Stimulated activated CD4-positive, alpha-beta T cell treated with anti-CD3 and anti-CD28 coated beads, TNF-alpha, amount 100 ng/mL, for 1 hour (primary cell): ENCODE measurements at regions not wholly inside any gene's neighbourhood (a gene's known extent, or its start where the extent isn't known, plus 50 kb on each side); places are given as distances from the start of the nearest gene placed in this dataset.
"Not testable (repeated sequence)": the region's sequence is repeated elsewhere in the genome, so short reads cannot be mapped to it uniquely, and the experiment has no call there.

Experiments
- DNase-seq, 3 donors: peaks; one replicate each; pipeline ENCODE4 v3.0.0-alpha.2; 2020; ENCODE audit warnings: low read depth in 3 of 3, low spot score in 1 of 3

DNA sequence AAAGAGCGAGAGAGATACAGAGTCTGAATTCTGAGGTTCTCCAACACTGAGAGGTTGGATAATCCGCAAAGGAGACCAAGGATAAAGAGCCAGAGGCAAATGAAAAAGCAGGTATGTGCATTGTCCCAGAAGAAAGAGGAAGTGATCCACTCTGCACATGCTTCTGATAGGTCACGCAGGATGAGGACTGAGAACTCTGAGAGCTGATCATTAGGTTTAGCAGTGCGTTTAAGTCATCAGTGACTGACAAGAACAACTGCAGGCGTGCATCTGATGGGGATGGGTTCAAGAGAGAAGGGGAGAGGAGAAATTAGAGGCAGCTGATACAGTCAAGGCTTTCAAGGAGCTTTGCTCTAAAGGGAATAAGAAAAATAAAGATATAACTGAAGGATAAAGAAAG is 301.2 kb upstream of the SGK1 start:
- DNase-seq: no peak

DNA sequence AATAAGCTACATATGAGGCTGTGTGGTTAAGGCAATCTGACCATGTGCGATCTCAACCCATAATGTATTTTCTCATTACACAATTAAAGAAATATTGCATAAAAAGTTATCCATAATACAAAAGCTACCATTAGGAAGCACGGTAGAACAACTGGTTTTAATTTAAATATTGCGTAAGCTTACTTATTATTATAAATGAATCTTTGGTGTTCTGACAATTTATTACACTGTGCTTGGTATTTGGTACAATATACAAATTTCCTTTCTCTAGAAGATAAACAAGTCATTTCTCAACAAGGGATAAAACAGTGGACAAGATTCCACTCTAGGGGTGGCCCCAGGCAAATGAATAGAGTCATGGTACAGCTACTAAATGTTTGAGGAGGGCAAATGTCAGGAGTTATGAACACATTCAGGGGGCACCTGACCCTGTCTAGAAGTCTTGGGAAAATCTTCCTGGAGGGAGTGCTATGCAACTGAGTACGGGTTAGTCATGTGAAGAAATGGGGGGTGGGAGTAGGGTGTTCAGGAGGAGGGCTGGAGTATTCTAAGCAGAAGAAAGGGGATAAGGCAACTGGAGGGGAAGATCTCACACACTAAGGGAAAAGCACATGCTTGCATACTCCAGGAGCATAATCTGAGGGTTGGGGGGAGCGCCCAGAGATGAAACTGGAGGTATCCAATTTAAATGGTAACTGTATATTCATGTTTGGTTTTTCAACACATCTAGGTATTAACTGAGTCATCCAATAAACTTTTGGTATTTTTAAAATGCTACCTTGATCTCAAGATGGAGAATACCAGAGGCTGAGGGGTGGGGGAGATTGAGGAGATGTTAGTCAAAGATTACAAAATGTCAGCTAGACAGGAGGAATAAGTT is 296.9 kb upstream of the SGK1 start:
- DNase-seq: no peak

DNA sequence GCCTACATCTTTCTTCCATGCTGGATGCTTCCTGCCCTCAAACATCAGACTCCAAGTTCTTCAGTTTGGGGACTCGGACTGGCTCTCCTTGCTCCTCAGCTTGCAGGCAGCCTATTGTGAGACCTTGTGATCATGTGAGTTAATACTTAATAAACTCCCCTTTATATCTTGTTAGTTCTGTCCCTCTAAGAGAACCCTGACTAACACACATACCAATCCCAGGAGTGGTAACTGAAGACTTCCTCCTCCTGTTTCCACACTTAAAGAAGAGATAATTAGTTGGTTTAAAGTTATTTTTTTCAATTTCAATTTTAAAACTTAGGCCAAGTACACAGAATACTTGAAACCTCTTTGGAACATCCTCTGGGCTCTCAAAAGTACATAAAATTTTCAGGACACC is 294.2 kb upstream of the SGK1 start:
- DNase-seq: not testable (repeated sequence)

DNA sequence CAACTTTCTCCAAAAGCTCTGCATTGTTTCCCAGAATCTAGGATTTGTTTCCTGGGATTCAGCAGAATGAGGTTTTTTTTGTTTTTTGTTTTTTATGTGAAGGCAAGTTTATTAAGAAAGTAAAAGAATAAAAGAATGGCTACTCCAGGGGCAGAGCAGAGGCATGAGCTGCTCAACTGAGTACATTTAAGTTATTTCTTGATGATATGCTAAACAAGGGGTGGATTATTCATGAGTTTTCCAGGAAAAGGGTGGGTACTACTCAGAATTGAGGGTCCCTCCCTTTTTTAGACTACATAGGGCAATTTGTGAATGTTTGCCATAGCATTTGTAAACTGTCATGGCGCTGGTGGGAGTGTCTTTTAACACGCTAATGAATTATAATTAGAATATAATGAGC is 292.5 kb upstream of the SGK1 start:
- DNase-seq: no peak

DNA sequence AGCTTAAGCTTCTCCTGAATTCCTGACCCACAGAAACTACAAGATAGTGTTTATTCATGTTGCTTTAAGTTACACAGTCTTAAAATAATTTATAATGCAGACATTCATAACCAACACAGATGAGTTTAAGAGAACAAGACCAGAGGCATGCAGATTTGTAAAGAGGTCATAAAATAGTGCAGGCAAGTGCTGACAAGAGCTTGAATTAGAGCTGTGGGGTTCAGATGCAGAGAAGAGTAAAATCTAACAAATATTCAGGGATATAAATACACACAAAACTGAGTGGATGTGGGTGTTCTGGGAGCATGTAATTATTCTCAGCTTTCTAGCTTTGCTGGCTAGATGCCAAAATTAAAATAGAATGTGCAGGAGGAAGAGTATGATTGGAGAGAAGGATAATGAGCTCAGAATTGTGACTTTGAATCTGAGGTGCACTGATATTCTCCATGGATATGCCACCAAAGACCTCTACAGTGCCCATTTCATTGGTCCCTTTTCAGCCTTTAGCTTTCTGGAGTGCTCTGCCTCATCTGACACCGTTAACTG is 291.9 kb upstream of the SGK1 start:
- no peak for DNase-seq

DNA sequence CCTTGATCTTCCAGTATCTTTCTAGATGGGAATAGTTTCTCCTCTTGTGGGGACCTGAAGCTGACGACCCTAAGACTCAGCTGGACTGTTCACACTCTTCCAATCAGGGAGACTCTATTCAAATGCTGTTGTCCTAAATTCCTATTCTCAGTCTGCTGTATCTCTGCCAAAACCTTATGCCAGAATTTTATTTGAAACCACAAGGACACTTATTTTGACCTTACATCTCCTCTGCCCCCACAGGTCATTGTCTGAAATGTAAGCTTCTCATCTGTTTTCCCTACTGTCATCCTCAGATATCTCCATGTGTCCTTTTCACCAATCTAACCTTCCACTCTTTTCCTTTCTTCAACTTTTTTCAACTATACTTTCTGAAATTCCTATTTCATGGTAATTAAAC is 289.5 kb upstream of the SGK1 start:
- no peak for DNase-seq

DNA sequence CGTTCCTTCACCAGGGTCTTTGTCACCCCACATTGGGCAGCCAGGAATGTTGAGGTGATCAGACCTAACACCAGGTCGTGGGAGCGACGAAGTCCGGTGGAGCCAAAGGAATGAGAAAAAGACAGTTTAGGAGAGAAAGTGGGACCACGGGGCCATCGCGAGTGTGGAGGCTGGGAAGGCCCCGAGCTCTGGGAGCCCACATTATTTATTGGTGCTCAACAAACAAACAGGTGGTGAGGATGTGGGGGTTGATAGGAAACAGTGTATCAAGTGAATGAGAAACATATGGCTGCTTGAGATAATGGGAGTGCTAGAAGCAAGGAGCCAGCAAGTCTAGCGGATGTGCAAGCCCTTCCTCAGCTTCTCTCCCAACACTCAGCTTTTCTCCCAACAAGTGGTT is 287.1 kb upstream of the SGK1 start:
- no peak for DNase-seq

DNA sequence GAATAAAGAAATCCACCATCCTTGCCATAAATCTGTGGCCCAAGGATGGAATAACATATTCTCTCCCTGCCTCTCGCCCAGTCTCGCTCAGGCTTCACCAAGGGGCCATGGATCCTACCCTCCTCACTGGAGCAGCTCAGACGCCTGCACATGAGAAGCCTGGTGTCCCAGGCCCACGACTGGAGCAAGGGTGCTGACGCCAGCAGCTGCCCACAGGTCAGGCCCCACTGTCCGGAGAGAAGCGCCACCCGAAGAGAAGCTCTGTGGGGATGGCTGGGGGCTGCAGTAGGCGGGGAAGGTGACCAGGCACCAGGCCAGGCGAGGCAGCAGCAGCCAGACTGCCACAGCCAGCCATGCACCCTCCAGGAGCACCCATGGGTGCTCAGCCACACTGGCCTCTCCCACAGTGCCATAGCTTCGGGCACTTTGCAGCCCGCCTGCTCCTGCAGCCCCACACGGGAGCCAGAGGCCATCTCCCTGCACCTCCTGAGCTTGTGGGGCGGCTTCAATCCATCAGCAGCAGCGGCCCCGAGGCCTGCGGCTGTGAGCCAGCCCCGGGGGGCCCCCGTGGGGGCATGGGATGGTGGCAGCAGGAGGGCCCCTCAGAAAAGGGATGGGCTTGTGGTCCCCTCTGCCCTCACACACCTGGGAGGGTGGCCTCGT is 286.2 kb upstream of the SGK1 start:
- no peak for DNase-seq

DNA sequence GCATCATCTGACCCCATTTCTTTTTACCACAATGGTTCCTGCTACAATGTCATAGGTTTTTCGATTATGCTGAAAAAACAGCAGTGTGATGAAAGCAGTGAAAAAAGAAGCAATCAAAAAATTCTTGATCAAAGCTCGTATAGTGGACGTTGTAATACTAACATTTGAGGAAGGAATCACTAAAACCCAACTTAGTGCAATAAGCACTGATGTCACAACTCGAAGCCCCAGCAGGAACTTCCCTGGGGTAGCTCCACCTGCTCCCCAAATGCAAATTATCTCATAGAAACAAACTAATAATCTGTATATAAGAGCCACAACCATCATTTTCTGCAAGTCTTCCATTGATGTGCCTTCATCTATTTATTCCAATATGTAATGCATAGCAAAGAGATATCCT is 285.6 kb upstream of the SGK1 start:
- DNase-seq: no peak

DNA sequence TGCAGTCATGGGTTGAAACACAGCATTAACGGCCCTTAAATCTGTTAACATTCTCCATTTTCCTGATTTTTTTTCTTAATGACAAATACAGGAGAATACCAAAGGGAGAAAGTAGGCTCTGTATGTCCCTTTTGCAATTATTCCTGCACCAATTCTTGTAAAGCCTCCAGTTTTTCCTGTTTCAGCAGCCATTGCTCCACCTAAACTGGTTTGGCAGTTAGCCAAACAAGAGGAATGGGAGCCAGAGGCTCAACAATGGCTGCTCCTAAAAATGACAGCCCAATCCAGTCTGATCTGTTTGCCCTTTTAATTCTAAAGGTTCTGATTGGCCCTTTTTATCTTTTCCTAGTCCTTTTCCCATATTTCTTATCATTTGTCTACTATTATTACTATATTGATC is 284.2 kb upstream of the SGK1 start:
- no peak for DNase-seq

DNA sequence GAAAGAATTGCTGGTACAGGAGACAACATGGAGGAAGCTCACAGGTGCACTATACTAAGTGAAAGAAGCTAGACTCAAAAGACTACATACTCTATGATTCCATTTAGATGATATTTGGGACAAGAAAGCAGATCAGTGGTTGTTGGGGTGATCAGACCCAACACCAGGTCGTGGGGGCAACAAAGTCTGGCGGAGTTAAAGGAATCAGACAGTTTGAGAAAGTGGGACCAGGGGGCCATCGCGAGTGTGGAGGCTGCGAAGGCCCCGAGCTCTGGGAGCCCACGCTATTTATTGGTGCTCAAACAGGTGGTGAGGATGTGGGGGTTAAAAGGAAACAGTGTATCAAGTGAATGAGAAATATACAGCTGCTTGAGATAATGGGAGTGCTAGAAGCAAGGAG is 282.8 kb upstream of the SGK1 start:
- no peak for DNase-seq

DNA sequence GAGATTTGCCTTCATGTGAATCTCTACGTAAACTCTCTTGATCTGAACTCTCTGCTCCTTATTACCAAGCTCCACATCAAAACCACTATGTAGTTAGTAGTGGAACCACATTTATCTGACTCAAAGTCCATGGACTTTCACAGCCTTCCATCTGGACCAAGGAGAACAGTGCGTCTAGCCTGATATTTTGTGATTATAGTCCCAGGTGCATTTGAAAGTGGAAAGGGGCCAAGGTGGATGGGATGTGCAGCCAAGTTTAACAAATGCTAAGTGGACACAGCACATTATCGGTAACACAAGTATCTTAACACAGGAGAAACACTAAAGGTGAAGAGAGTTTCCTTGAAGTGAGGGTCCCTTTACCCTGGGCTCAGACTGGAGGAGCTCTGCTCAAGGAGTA is 281.2 kb upstream of the SGK1 start:
- no peak for DNase-seq

DNA sequence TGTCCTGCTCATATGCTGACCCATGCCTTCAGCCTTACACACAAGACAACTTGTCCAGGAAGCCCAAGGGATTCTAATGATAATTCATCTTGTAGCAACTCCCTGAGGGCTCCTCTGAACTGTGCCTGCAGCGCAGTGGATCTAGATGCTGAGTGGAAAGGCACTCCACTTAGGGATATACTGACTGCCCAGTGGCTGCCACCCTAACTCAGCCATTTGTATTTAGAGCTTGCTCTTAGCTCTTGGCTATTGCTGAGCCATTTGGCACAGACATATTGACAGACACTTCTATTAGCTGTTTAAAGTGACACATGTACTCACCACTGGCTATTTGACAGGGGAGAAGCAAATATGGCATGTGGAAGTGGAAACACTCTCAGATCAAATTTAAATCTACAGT is 278.3 kb upstream of the SGK1 start:
- DNase-seq: no peak

DNA sequence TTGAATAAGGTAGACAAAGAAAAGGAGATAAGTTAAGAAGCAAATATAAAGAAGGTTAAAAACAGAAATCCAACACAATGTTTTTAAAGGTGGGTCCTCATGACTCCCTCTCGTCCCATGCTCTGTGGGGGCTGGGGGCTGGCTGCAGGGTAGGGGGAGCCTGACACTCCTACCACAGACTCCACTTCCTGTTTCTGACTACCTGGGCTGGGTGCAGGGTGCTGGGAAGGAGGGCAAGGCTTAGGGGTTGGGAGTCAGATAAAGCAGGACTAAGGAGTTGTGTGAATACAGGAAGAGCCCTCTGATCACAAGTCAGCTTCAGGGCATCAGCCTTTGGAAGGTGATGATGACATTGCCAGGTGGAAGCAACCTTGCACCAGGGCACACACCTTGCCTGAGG is 277.0 kb upstream of the SGK1 start:
- no peak for DNase-seq

DNA sequence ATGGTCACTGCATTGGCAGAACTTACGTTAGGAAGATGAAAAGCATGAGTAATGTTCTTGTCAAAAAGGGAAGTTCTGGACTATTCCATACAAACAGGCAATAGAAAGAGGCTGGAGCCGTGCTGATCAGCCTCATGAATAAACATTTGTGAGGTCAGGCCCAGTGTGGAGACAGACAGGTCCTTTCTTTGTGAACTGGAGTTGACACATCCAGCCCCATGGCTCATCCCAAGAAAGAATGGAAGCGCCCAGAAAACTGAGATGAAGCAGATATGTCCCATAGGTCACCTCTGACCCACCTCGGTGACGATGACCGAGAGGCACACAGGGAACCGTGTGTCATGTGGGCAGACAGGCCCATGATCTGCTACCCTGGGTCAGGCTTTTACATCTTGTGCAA is 276.0 kb upstream of the SGK1 start:
- no peak for DNase-seq

DNA sequence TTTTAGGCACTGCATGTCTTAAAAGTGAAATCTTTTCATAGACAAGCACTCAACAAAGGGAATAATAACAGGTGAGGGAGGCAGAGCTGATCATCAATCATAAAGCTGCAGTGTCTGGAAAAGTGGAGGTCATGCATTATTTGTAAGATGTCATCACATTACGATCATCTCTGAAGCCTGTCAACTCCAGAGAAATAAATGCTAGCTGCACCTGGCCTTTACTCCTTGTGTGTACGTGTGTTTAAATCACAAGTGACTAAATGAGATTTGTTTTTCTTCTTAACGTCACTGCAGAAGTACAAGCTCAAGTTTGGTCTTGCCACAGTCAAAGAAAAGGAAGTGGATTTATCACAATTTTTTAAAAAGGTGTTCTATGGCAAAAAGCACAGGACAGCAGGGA is 275.5 kb upstream of the SGK1 start:
- no peak for DNase-seq

DNA sequence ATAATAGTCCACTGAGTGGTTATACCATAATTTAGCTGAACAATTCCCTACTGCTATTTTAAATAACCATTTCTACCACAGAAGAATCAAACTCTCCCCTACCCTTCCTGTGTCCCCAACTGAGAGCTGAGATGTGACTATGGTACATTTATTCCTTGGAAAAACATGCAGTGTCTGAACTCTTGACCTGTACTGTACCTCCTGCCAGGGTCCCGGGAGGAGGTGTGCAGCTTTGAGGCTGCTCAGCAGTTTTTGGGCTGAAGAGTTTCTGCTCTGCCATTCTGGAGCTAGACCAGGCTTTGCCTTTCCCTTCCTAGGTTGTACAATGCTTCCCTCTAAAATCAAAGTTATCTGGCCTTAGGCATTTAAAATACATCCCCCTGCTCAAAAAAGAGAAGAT is 275.1 kb upstream of the SGK1 start:
- DNase-seq: no peak

DNA sequence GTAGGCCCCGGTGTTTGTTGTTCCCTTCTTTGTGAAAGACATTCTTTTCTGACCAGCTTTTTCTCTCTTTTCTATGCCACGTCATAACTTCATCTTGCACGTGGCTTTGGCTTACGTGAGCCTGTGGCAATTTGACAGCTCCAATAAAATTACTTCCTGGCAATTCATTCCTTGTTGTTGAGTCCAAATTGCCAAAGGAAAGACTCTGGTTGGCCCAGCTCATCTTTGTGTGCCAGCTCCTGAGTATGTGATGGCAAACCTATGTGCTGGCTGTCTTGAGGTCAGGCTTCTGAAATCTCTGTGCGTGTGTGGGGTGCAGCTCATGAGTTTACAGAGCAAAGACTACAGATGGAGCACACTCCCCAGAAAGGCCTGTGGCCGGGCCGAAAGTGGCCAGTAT is 272.5 kb upstream of the SGK1 start:
- no peak for DNase-seq

DNA sequence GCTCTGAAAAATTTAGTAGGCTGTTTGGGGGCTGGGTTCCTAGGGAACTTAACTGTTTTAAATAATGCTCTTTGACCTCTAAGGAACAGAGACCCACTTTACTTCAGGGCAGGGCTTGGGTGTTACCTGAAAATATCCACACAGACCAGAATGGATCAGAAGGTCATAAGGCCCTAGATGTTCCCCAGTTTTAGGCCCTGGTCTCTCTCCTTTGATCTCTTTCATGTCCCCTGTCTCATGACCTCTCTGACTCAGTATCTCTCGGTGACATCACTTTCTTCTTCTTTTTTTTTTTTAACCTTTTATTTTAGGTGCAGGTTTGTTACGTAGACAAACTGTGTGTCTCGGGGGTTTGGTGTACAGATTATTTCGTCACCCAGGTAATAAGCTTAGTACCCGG is 272.1 kb upstream of the SGK1 start:
- DNase-seq: no peak

DNA sequence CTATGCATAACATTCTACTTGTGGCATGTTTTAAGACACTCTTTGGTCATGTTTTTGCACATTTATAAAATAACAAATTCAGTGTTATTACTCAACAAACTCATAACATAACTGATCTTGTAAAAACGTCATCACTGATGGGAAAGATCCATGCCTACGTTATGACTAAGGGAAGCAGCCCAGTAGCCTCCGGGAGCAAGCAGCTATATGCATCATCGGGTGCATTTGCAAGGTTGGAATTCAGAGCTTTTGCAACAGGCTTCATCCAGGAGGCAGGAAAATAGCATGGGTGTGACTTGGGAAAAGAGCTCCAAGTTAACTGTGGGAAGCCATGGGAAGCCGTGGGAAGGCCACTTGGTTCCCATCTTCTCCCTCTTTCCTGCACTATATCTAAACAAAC is 271.6 kb upstream of the SGK1 start:
- DNase-seq: no peak

DNA sequence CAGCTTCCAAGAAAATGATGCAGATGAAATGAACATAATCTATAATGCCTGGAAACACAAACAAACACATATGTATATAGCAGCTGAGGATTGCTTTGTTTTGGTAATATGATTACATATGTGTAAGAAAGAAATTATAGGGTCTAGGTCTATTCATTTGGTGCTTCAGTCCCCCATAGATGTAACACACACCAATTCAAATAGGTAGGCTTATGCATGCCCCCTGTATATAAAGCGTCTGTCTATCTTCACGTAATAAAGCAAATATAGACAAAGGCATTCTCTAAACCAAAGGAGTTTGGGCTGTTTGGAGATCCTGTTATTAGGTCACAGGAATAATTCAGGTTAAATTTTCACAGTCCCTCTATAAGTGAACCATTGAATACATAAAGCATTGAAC is 270.4 kb upstream of the SGK1 start:
- no peak for DNase-seq

DNA sequence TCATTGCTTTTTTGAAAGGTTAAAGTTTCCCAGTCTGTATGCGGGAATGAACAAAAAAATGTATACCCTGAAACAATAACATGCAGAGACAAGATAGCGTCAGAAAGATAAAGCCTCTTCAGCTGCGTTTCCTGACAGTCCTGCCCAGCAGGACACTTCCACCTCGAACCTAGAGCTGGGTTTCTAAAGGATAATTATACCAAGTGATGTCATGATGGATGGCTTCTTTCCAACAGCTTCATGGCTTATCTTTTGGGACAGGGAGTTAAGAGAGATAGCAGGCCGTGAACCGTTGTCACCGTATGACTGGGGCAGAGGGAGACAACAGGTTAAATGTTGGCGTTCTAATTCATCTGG is 267.6 kb upstream of the SGK1 start:
- DNase-seq: no peak
